ENCODE measurements at regions not wholly inside any gene's neighbourhood (a gene's known extent, or its start where the extent isn't known, plus 50 kb on each side); places are given as distances from the start of the nearest gene placed in this dataset.
A peak's percentile ranks its signal among the peaks of the same experiment; 100 is the strongest.

DNA sequence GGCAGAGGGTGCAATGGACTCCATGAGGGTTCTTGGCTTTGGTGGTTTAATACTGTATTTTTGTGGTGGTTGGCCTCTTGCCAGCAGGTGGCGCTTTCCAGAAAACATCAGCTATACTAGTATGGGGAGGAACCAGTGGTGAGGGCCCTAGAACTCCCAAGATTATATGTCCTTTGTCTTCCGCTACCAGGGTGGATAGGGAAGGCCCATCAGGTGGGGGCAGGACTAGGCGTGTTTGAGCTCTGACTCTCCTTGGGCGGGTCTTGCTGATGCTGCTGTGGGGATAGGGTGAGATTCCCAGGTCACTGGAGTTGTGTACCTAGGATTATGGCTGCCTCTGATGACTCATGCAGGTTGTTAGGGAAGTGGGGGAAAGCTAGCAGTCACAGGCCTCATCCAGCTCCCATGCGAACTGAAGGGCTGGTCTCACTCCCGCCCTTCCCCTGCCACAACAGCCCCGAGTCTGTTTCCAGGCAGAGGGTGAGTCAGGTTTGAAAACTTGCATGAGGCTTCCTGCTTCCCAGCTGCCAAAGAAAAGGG lies 357.7 kb downstream of the OTOL1 start:
- Mint-ChIP-seq H3K27me3 (no peaks in the 10 kb centered on the region), H3K36me3 (no peaks in the 10 kb centered on the region), H3K27ac (no peak overlapping the region)

DNA sequence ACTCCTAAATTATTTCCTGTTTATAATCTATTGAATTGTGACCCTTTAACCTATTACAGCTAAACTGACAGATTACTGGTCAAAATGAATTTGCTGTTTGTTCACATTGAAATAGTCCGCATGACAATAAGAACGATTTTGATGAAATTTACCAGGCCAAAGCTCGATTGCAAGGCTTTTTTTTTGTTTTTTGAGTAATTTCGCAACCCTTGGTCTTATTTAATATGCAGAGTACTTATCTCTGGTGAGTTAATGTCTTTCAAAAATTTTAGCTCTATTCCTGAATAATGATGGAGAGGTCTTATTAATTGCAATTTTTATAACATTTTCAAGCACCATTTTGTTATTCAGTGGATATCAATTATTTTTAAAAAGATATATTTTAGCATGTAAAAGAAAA lies 362.4 kb downstream of the OTOL1 start:
- Mint-ChIP-seq H3K4me1 (no peaks in the 10 kb centered on the region), H3K27ac (no peak overlapping the region), H3K27me3 (no peaks in the 10 kb centered on the region), H3K9me3 (no peaks in the 10 kb centered on the region), H3K4me3 (no peak overlapping the region), H3K36me3 (no peaks in the 10 kb centered on the region)

More for the DNA sequence above, 357.7 kb downstream of the OTOL1 start:
- no peaks in the 10 kb centered on the region for H3K4me1 Mint-ChIP-seq
- peaks cover 0 to 7% (median 0%) of the 10 kb centered on the region in 3 donors for H3K9me3 Mint-ChIP-seq
- H3K4me3 Mint-ChIP-seq = no peak overlapping the region

DNA sequence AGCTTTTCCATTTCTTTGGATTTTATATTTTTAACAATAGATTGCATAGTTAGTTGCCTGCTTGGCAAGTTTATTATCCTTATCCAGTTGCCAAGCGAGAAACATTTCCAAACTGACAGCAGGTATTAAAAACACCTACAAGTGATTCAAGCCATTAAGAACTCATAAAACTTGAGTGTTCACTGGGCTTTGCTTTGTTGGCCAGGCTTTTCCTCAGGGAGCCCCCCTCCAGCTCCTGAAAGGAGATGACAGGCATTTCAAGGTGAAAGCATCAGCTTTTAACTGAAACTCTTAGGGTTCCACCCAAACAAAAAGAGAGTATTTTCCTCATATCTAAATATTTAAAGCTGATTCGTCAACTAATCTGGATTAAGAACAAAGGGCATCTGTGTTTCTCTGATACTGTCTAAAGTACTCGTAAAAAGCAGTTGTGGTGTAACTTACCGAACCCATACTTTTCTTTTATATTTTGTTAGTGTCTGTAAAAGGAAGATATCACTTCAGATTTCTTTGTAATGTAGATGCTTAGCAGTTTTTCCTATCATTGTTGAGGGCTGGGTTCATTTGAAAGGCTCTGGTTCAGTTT lies 363.4 kb downstream of the OTOL1 start:
- Mint-ChIP-seq H3K9me3 (no peaks in the 10 kb centered on the region), H3K4me1 (no peaks in the 10 kb centered on the region), H3K36me3 (no peaks in the 10 kb centered on the region), H3K27ac (no peak overlapping the region), H3K4me3 (no peak overlapping the region), H3K27me3 (no peaks in the 10 kb centered on the region)

DNA sequence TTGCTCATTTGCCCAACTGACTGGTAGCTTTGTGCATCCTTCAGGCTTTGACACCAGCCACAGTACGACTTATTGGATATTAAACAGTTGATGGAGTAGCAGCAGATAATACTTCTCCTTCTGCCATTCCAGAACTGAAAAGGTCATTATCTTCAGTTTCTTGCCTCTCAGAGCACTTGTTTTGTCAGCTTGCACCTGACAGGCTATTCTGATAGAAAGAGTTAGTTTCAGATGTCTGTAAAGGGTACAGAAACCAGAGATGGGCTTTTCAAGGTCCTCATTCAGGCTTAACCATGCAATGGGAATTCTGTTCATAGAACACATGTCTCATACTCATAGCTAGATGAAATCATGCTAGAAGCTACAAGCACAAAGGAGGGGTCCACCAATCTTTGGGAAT lies 367.2 kb downstream of the OTOL1 start:
- Mint-ChIP-seq H3K27ac (no peak overlapping the region), H3K9me3 (no peaks in the 10 kb centered on the region), H3K4me1 (no peaks in the 10 kb centered on the region), H3K27me3 (no peaks in the 10 kb centered on the region), H3K36me3 (no peaks in the 10 kb centered on the region), H3K4me3 (no peak overlapping the region)

DNA sequence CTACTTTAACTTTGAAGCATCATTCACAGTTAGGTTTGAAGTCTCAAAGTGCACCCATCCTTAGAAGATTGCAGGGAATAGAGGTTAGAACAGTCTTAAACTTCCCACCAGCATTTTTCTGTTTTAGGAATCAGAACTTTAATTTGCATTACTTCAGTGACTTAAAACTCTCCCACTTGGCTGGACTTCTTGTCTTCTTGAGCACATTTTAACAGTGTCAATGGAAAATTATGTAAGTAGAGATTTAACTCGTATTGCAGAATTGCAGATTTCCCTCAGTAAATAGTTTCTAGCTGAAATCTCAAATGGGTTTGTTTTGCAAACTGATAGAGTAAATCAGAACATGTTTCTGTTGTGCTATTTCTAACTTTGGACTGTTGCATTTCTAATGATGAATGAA lies 369.6 kb downstream of the OTOL1 start:
- Mint-ChIP-seq H3K9me3 (no peaks in the 10 kb centered on the region), H3K4me3 (no peak overlapping the region), H3K4me1 (no peaks in the 10 kb centered on the region), H3K27me3 (no peaks in the 10 kb centered on the region), H3K27ac (no peak overlapping the region), H3K36me3 (no peaks in the 10 kb centered on the region)

DNA sequence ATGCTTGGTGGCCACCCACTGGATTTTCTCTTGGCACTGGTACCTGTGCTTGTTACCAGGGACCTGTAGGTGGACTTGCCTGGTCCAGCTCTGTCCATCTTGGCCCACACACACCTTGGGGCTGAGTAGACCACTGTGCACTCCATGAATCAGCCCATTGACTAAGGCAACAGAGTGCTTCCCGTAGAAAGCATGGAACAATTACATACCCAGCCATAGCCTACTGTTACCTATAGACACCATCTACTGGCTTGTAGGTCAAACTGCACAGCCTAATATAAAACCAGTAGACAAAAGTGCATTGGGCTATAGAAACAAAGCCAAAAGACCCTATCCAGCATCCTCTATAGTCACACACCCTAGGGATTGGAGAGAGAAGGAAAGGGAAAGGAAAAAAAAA lies 378.9 kb downstream of the OTOL1 start:
- no peaks in the 10 kb centered on the region for H3K4me1 Mint-ChIP-seq
- H3K4me3 Mint-ChIP-seq = no peak overlapping the region
- H3K9me3 Mint-ChIP-seq = peaks cover 2 to 9% (median 4%) of the 10 kb centered on the region in 3 donors
- no peaks in the 10 kb centered on the region for H3K36me3 Mint-ChIP-seq
- no peak overlapping the region for H3K27ac Mint-ChIP-seq
- H3K27me3 Mint-ChIP-seq = no peaks in the 10 kb centered on the region

DNA sequence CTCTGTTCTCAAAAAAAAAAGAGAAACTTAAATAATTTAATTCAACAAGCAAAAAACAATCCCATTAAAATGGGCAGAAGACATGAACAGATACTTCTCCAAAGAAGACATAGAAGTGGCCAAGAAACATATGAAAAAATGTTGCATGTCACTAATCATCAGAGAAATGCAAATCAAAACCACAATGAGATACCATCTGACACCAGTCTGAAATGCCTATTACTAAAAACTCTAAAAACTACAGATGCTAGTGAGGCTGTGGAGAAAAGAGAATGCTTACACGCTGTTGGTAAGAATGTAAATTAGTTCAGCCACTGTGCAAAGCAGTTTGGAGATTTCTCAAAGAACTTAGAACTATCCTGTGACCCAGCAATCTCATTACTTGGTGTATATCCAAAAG lies 382.9 kb downstream of the OTOL1 start:
- no peaks in the 10 kb centered on the region for H3K36me3 Mint-ChIP-seq
- H3K27me3 Mint-ChIP-seq = no peaks in the 10 kb centered on the region
- peaks cover 6 to 14% (median 10%) of the 10 kb centered on the region in 3 donors for H3K9me3 Mint-ChIP-seq
- no peak overlapping the region for H3K27ac Mint-ChIP-seq
- no peaks in the 10 kb centered on the region for H3K4me1 Mint-ChIP-seq
- H3K4me3 Mint-ChIP-seq = no peak overlapping the region

DNA sequence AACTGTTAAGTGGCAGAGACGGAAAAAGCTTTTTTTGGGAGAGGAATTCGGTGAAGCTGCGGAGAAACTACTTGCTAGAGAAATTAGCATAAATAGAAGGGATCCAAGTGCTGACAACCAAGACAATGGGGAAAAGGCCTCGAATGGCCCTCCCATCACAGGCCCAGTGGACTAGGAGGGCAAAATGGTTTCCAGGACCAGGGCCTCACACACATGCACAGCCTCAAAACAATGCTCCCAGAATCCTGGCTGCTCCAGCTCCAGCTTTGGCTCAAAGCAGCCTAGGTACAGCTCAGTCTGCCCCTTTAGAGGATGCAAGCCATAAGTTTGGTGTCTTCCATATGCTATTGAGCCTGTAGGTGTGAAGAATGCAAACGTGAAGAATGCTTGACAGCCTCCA lies 388.2 kb downstream of the OTOL1 start:
- no peaks in the 10 kb centered on the region for H3K36me3 Mint-ChIP-seq
- H3K27me3 Mint-ChIP-seq = no peaks in the 10 kb centered on the region
- H3K4me3 Mint-ChIP-seq = no peak overlapping the region
- H3K4me1 Mint-ChIP-seq = no peaks in the 10 kb centered on the region
- peaks cover 8 to 12% (median 9%) of the 10 kb centered on the region in 3 donors for H3K9me3 Mint-ChIP-seq
- H3K27ac Mint-ChIP-seq = peak overlapping the region in 1 of 3 donors; percentile 76

DNA sequence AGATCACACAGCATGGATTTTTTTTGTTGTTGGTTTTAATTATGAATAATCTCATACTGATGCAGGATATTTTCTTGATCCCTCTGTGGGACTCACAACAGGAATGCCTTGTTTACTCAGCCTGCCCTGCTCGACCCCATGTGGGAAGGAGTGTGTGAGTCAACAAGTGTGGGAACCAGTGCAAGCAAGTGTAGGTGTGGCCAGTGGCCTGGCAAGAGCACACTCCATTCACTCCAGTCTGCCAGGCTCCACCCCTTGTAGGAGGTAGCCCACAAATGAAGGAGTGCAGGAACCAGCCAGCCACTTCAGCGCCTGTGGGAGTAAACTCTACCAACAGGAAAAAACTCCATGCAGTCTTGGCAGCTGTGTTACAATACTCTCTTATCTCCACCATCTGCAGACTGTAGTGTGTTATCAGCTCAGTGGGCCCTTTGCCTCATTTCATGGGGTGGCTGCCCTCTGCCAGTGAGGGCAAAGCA lies 393.6 kb downstream of the OTOL1 start:
- H3K36me3 Mint-ChIP-seq = no peaks in the 10 kb centered on the region
- no peaks in the 10 kb centered on the region for H3K4me1 Mint-ChIP-seq
- H3K27me3 Mint-ChIP-seq = no peaks in the 10 kb centered on the region

DNA sequence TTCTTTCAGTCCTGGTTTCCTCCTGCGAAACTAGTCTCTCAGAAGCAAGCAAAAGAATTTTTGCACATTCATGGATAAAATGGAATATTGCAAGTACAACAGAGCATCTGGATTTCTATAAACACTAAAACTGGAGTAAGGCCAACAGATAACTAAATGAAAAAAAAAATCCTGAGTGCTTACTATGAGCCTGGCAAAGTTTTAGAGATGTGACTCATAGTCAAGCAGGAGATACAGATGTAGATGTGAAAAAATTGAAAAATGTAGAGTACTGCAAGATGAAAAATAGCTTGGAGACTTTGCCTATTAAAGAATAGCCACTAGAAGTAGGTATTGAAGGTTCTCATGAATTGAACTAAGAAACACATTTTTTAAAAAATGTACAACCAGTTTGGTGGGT lies 397.4 kb downstream of the OTOL1 start:
- Mint-ChIP-seq H3K27me3 (no peaks in the 10 kb centered on the region), H3K36me3 (no peaks in the 10 kb centered on the region), H3K4me3 (no peak overlapping the region)

More for the DNA sequence above, 393.6 kb downstream of the OTOL1 start:
- H3K9me3 Mint-ChIP-seq = peaks cover 2 to 5% (median 3%) of the 10 kb centered on the region in 3 donors
- H3K27ac Mint-ChIP-seq = no peak overlapping the region
- H3K4me3 Mint-ChIP-seq = no peak overlapping the region

DNA sequence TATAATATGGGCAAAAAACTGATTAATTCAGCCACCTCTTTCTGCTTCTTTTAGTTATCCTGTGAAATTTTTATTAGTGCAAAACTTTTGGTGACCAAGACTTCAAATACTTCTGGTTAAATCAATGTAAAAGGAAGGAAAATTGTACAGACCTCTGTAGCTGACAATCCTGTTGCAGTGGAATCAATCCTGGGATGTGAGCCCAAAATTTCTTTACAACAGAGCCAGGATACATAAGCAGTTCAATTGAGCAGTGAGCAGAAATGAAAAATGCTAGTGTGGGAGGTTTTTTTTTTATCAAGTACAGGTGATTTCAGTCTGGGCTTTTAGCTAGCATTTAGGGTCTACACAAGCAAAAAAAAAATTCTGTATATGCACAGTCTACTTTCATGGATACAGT lies 398.0 kb downstream of the OTOL1 start:
- Mint-ChIP-seq H3K27ac (no peak overlapping the region), H3K4me3 (no peak overlapping the region), H3K4me1 (no peaks in the 10 kb centered on the region), H3K27me3 (no peaks in the 10 kb centered on the region), H3K9me3 (peaks cover 0 to 5% (median 3%) of the 10 kb centered on the region in 3 donors), H3K36me3 (no peaks in the 10 kb centered on the region)

More for the DNA sequence above, 397.4 kb downstream of the OTOL1 start:
- no peak overlapping the region for H3K27ac Mint-ChIP-seq
- H3K9me3 Mint-ChIP-seq = peaks cover 0 to 5% (median 3%) of the 10 kb centered on the region in 3 donors
- no peaks in the 10 kb centered on the region for H3K4me1 Mint-ChIP-seq

DNA sequence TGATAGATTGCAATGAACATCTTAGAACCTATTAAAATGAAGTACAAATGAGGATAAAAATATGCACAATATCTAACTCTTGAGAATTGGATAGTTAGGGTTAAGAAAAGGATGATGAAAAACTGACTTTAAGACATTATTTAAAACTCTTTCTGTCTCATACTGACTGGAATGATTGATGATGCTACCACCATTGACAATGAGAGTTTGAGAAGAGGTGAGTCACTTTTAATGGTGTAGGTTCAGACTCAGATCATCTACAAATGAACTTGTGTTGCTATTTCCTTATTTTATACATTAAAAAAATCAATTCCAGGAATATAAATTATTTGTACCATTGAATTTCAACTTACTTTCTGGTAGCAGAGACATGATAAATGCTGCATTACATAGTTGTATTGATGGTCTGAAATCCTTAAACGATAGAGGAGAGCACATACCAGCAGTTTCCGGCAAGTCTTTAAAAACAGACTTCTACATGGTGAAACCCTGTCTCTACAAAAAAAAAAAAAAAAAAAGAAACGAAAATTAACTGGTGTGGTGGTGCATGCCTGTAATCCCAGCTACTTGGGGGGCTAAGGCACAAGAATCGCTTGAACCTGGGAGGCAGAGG lies 409.0 kb downstream of the OTOL1 start:
- Mint-ChIP-seq H3K4me1 (no peaks in the 10 kb centered on the region), H3K36me3 (no peaks in the 10 kb centered on the region), H3K9me3 (peaks cover 0 to under 1% (median under 1%) of the 10 kb centered on the region in 3 donors), H3K27me3 (no peaks in the 10 kb centered on the region), H3K27ac (no peak overlapping the region), H3K4me3 (no peak overlapping the region)

DNA sequence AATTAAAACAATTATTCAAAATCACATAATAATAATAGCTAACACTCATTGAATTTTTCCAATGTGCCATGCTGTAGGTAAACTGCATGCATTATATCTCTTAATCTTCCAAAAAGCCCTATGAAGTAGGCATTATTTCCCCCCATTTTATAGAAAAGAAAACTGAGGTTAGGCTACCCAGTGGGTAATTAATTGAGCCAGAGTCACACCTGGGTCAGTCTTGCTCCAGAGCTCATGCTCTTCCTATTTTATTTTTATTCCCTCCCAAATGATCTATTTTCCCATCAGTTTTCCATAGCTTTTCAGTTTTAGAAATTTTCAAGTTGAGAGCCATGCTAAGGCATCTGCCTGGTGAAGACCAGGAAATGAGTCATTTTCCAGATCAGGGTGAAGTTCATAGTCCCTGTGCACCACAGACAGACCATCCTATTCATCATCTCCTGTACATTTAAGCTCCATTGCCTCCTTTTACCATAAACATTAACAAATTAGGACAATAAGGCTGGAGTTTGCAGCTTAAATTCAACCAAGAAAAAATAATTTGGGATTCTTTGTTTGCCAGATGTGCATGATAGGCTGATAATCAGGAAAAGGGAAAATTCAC lies 417.3 kb downstream of the OTOL1 start:
- Mint-ChIP-seq H3K4me1 (no peaks in the 10 kb centered on the region), H3K36me3 (no peaks in the 10 kb centered on the region), H3K9me3 (peaks cover 4 to 8% (median 6%) of the 10 kb centered on the region in 3 donors), H3K27me3 (no peaks in the 10 kb centered on the region), H3K4me3 (no peak overlapping the region), H3K27ac (no peak overlapping the region)

DNA sequence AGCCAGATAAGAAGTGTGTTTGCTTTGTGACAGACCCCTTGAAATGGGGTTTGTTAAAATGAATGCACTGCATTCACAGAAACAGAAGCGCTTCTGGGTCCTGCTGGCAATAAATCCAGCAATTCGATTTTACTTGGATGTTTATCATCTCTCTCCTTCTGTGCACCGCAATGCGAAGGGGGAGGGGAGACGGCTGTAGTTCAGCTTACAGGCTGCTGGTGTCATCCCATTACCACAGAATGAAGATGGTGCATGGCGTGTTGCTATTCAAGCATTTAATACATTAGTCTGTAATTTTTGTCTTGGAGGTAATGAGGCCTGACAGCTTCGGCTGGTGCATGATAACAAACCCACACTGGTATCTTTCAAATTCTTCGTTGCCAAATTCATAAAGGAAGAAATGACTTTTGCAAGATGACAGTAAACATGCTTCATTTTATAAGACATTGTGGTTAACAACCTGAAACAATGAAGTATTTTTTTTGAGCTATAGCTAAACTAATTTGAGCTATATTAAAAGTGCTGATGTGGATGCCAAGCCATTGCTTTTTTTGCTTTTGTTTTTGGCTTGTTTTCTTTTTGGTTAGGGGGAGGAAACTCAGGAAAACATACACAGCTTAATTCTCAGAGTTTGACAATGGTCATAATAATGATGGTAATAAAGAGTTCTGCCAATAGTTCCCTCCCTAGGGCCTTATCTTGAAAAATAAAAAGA lies 418.3 kb downstream of the OTOL1 start:
- peaks cover 6 to 12% (median 11%) of the 10 kb centered on the region in 3 donors for H3K9me3 Mint-ChIP-seq
- H3K4me1 Mint-ChIP-seq = no peaks in the 10 kb centered on the region
- H3K27me3 Mint-ChIP-seq = no peaks in the 10 kb centered on the region
- no peaks in the 10 kb centered on the region for H3K36me3 Mint-ChIP-seq
- peak overlapping the region in 1 of 3 donors; percentile 78 for H3K27ac Mint-ChIP-seq
- no peak overlapping the region for H3K4me3 Mint-ChIP-seq

DNA sequence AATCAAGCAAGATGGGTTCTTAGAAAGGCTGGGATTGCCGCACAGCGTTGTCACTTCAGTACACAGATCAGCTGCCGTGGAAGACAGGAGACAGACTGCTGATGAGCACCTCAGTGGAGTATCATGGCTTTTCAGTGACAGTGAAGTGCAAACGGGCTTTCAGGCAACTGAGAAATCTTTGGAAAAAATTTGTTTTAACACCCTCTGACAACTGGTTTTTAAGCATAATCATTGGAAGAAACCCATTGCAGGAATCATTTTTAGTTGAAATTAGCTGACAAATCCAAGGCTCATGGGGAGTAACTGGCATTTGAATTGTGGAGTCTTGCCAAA lies 418.8 kb downstream of the OTOL1 start:
- Mint-ChIP-seq H3K36me3 (no peaks in the 10 kb centered on the region), H3K4me1 (no peaks in the 10 kb centered on the region), H3K9me3 (peaks cover 8 to 12% (median 12%) of the 10 kb centered on the region in 3 donors), H3K27ac (peak overlapping the region in 1 of 3 donors; percentile 78), H3K4me3 (no peak overlapping the region), H3K27me3 (no peaks in the 10 kb centered on the region)
